Smooth muscle cell (in vitro differentiated cells): ENCODE measurements at regions not wholly inside any gene's neighbourhood (a gene's known extent, or its start where the extent isn't known, plus 50 kb on each side); places are given as distances from the start of the nearest gene placed in this dataset.

Experiments
- DNase-seq: peaks from one replicate; lab custom pipeline; 2025; ENCODE audit not compliant: unreplicated experiment; lab: John Stamatoyannopoulos, UW
- H2AFZ ChIP-seq: fragments of 200-600 bp; sonication (generic); 2 replicates; pipeline ENCODE4 v1.6.0; 2016; ENCODE audit warnings: antibody characterized with exemption, low read depth, mild to moderate bottlenecking
- H3F3A ChIP-seq: fragments of 200-600 bp; sonication (generic); 2 replicates; pipeline ENCODE4 v1.6.0; 2017; ENCODE audit warnings: antibody characterized with exemption, low read depth
- H3K27ac ChIP-seq: fragments of 200-600 bp; sonication (generic); 2 replicates; pipeline ENCODE4 v1.5.1; 2016; ENCODE audit warnings: low read depth, mild to moderate bottlenecking
- H3K27me3 ChIP-seq: fragments of 200-600 bp; sonication (generic); 2 replicates; pipeline ENCODE4 v1.6.1; 2016; ENCODE audit warnings: low read depth, mild to moderate bottlenecking
- H3K36me3 ChIP-seq: fragments of 200-600 bp; sonication (generic); 2 replicates; pipeline ENCODE4 v1.5.1; 2016; ENCODE audit warnings: low read depth
- H3K4me1 ChIP-seq: fragments of 200-600 bp; sonication (generic); 2 replicates; pipeline ENCODE4 v1.5.1; 2016; ENCODE audit warnings: low read depth
- H3K4me2 ChIP-seq: fragments of 200-600 bp; sonication (generic); 2 replicates; pipeline ENCODE4 v1.6.0; 2016; ENCODE audit warnings: mild to moderate bottlenecking
- H3K4me3 ChIP-seq: fragments of 200-600 bp; sonication (generic); 2 replicates; pipeline ENCODE4 v1.5.1; 2016; ENCODE audit warnings: mild to moderate bottlenecking
- H3K79me2 ChIP-seq: fragments of 200-600 bp; sonication (generic); 2 replicates; pipeline ENCODE4 v1.6.0; 2016; ENCODE audit warnings: low read depth, mild to moderate bottlenecking
- H3K9ac ChIP-seq: fragments of 200-600 bp; sonication (generic); 2 replicates; pipeline ENCODE4 v1.6.0; 2016; ENCODE audit warnings: low read depth
- H3K9me3 ChIP-seq: fragments of 200-600 bp; sonication (generic); replicated peaks from 2 replicates; pipeline ENCODE4 v1.5.1; 2016; ENCODE audit warnings: low read depth
- H4K20me1 ChIP-seq: fragments of 200-600 bp; sonication (generic); 2 replicates; pipeline ENCODE4 v1.6.0; 2016; ENCODE audit warnings: low read depth
- WGBS: methylation state at CpG from one replicate; pipeline ENCODE4 v1.1.7; 2016; ENCODE audit warnings: low lambda C conversion rate; 5-methylcytosine and 5-hydroxymethylcytosine counted together
- TF ChIP-seq, protein P1 (sequence below): fragments of 200-600 bp; sonication (generic); IDR thresholded peaks from 2 replicates; pipeline ENCODE4 v1.5.1; 2017; ENCODE audit warnings: borderline replicate concordance, mild to moderate bottlenecking, antibody characterized with exemption; ENCODE audit not compliant: insufficient read depth, poor library complexity, severe bottlenecking

DNA sequence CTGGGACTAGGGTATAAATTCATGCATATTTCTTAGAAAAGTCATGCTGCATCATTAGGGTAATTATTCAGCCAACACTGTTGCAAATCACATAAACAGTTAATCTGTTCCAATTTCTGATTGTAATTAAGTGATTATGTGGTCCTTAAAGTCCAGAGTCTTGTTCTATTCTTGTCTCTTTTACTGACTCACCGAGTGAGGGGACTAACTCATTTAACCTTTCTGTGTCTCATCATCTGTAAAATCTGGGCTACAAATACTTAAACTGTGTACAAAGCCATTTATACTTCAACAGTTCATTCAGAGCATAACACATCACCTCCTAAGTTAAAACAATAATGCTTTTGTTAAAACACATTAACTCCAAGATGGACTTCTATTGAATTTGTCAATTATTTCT, 65.4 kb upstream of the KLHL13 start:
- no peaks in the 10 kb centered on the region for H3K4me1 ChIP-seq
- no peak overlapping the region for H3K4me2 ChIP-seq
- 27% methylated on average over 1 of the region's 1 CpG for WGBS
- no peak overlapping the region for H3K9ac ChIP-seq
- no peak for DNase-seq
- no peak overlapping the region for H2AFZ ChIP-seq
- no peaks in the 10 kb centered on the region for H3K79me2 ChIP-seq
- no peaks in the 10 kb centered on the region for H3F3A ChIP-seq
- no peaks in the 10 kb centered on the region for H3K9me3 ChIP-seq
- TF ChIP-seq, protein P1, sequence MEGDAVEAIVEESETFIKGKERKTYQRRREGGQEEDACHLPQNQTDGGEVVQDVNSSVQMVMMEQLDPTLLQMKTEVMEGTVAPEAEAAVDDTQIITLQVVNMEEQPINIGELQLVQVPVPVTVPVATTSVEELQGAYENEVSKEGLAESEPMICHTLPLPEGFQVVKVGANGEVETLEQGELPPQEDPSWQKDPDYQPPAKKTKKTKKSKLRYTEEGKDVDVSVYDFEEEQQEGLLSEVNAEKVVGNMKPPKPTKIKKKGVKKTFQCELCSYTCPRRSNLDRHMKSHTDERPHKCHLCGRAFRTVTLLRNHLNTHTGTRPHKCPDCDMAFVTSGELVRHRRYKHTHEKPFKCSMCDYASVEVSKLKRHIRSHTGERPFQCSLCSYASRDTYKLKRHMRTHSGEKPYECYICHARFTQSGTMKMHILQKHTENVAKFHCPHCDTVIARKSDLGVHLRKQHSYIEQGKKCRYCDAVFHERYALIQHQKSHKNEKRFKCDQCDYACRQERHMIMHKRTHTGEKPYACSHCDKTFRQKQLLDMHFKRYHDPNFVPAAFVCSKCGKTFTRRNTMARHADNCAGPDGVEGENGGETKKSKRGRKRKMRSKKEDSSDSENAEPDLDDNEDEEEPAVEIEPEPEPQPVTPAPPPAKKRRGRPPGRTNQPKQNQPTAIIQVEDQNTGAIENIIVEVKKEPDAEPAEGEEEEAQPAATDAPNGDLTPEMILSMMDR: no peak
- no peak overlapping the region for H3K27ac ChIP-seq
- H3K27me3 ChIP-seq: no peaks in the 10 kb centered on the region
- H3K4me3 ChIP-seq: no peak overlapping the region
- H3K36me3 ChIP-seq: no peaks in the 10 kb centered on the region
- H4K20me1 ChIP-seq: no peaks in the 10 kb centered on the region

DNA sequence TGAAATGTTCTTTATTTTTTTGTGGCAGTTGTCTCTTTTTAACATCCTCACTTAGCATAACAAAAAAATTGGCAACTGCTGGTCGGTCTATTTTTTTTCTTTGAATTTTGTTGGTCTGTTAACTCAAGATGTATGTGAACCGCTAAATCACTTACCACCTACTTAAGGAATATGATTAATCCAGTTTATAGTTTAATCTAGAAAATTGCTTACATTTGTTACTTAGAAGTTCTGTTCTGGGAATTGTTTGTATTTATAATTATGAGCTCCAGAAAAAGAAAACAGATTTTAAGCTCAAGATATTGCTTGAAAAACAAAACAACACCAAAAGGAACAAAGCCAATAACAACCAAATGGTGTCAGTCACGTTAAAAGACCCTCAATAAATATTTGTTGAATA, 66.1 kb upstream of the KLHL13 start:
- no peaks in the 10 kb centered on the region for H3K27me3 ChIP-seq
- no peaks in the 10 kb centered on the region for H4K20me1 ChIP-seq
- DNase-seq: no peak
- no peaks in the 10 kb centered on the region for H3K9me3 ChIP-seq
- H3K79me2 ChIP-seq: no peaks in the 10 kb centered on the region
- no peak overlapping the region for H3K4me3 ChIP-seq
- no peaks in the 10 kb centered on the region for H3K4me1 ChIP-seq
- TF ChIP-seq, protein P1: no peak
- H3K36me3 ChIP-seq: no peaks in the 10 kb centered on the region
- H2AFZ ChIP-seq: no peak overlapping the region
- H3F3A ChIP-seq: no peaks in the 10 kb centered on the region
- H3K27ac ChIP-seq: no peak overlapping the region
- no peak overlapping the region for H3K9ac ChIP-seq
- WGBS: 66% methylated on average over 3 of the region's 3 CpGs
- no peak overlapping the region for H3K4me2 ChIP-seq

GRCh38 chrX:118183606-118184005, 67.0 kb upstream of the KLHL13 start:
- Histone ChIP-seq H3K27ac (no peak overlapping the region), H3K9me3 (no peaks in the 10 kb centered on the region), H3K4me3 (no peak overlapping the region), H2AFZ (no peak overlapping the region), H3K4me1 (no peaks in the 10 kb centered on the region), H3K36me3 (no peaks in the 10 kb centered on the region), H3K4me2 (no peak overlapping the region), H3K27me3 (no peaks in the 10 kb centered on the region), H3K79me2 (no peaks in the 10 kb centered on the region), H4K20me1 (no peaks in the 10 kb centered on the region), H3K9ac (no peak overlapping the region), H3F3A (no peaks in the 10 kb centered on the region)
- TF ChIP-seq, protein P1: no peak
- WGBS: 88% methylated on average over 1 of the region's 1 CpG
- DNase-seq: no peak

- Histone ChIP-seq H3K4me3 (no peak overlapping the region), H4K20me1 (no peaks in the 10 kb centered on the region), H3K27me3 (no peaks in the 10 kb centered on the region), H3K79me2 (no peaks in the 10 kb centered on the region), H2AFZ (no peak overlapping the region), H3K4me2 (no peak overlapping the region), H3K4me1 (no peaks in the 10 kb centered on the region), H3K9ac (no peak overlapping the region), H3K27ac (no peak overlapping the region), H3F3A (no peaks in the 10 kb centered on the region), H3K9me3 (no peaks in the 10 kb centered on the region), H3K36me3 (no peaks in the 10 kb centered on the region)
- DNase-seq: no peak
- TF ChIP-seq, protein P1: no peak
Observed at GRCh38 chrX:118187100-118187499, 70.5 kb upstream of the KLHL13 start.
